SK-N-SH (cell line): ENCODE measurements at regions not wholly inside any gene's neighbourhood (a gene's known extent, or its start where the extent isn't known, plus 50 kb on each side); places are given as distances from the start of the nearest gene placed in this dataset.

Experiments
- CTCF ChIA-PET: fragments of 300-600, 350-600 bp; formaldehyde crosslinking; extraction: SDS; loops from one replicate; lab custom pipeline; 2021; lab: Yijun Ruan, JAX
- POLR2A ChIA-PET: fragments of 350-600 bp; sonication (Branson Sonifier 250); formaldehyde crosslinking; extraction: SDS; loops from one replicate; lab custom pipeline; 2020; ENCODE audit warnings: antibody characterized with exemption, inconsistent platforms; lab: Yijun Ruan, JAX
- DNase-seq: peaks from one replicate; pipeline ENCODE4 v3.0.0; 2012
- H2AFZ ChIP-seq: fragments of 200-600 bp; sonication (generic); 2 replicates; pipeline ENCODE4 v1.8.1; 2016; ENCODE audit warnings: antibody characterized with exemption, mild to moderate bottlenecking, low read depth
- H3F3A ChIP-seq: fragments of 200-600 bp; sonication (generic); replicated peaks from 2 replicates; pipeline ENCODE3; 2016; ENCODE audit warnings: antibody characterized with exemption, mild to moderate bottlenecking; ENCODE audit not compliant: insufficient read depth
- H3K27ac ChIP-seq, 2 experiments: fragments of 200-500 bp in 1 of 2; fragments of 200-600 bp in 1 of 2; sonication (Bioruptor generic) in 1 of 2; sonication (generic), shearing (Covaris generic) in 1 of 2; 2 replicates each; pipeline versions ENCODE4 v1.5.1 to v1.6.1; 2014 to 2016; ENCODE audit warnings: low read depth in 2 of 2, inconsistent platforms in 1 of 2, low read length in 1 of 2, mild to moderate bottlenecking in 1 of 2, mixed read lengths in 1 of 2
- H3K27me3 ChIP-seq: fragments of 200-600 bp; sonication (generic), shearing (Covaris generic); 2 replicates; pipeline ENCODE4 v1.6.1; 2016; ENCODE audit warnings: mixed run types; ENCODE audit not compliant: insufficient read depth
- H3K36me3 ChIP-seq, 2 experiments: fragments of 200-500 bp in 1 of 2; fragments of 200-600 bp in 1 of 2; sonication (Bioruptor generic) in 1 of 2; sonication (generic) in 1 of 2; replicated peaks in 1 of 2; 2 replicates each; pipeline versions ENCODE3 to v1.5.1; 2014 to 2016; ENCODE audit warnings: low read length in 1 of 2, mild to moderate bottlenecking in 1 of 2; ENCODE audit not compliant: insufficient read depth in 2 of 2, control insufficient read depth in 1 of 2
- H3K4me1 ChIP-seq, 2 experiments: fragments of 200-500 bp in 1 of 2; fragments of 200-600 bp in 1 of 2; sonication (Bioruptor generic) in 1 of 2; sonication (generic), shearing (Covaris generic) in 1 of 2; 2 replicates each; pipeline versions ENCODE4 v1.5.1 to v1.6.1; 2014 to 2016; ENCODE audit warnings: low read depth in 1 of 2, low read length in 1 of 2, mixed run types in 1 of 2; ENCODE audit not compliant: insufficient read depth in 2 of 2, control insufficient read depth in 1 of 2
- H3K4me2 ChIP-seq: fragments of 200-600 bp; sonication (generic), shearing (Covaris generic); 2 replicates; pipeline ENCODE4 v1.6.1; 2017; ENCODE audit warnings: mixed run types
- H3K4me3 ChIP-seq, 2 experiments: fragments of 200-500 bp in 1 of 2; fragments of 200-600 bp in 1 of 2; sonication (Bioruptor generic) in 1 of 2; sonication (generic), shearing (Covaris generic) in 1 of 2; 2 replicates each; pipeline versions ENCODE4 v1.5.1 to v1.8.1; 2014 to 2016; ENCODE audit warnings: low read depth in 2 of 2, inconsistent platforms in 1 of 2, low read length in 1 of 2, mild to moderate bottlenecking in 1 of 2, mixed read lengths in 1 of 2, moderate library complexity in 1 of 2
- H3K79me2 ChIP-seq: fragments of 200-600 bp; sonication (generic); 2 replicates; pipeline ENCODE4 v1.8.1; 2017; ENCODE audit warnings: mild to moderate bottlenecking; ENCODE audit not compliant: insufficient read depth
- H3K9ac ChIP-seq: fragments of 200-600 bp; sonication (generic); 2 replicates; pipeline ENCODE4 v1.6.1; 2017; ENCODE audit warnings: mixed run types
- H3K9me2 ChIP-seq: fragments of 200-600 bp; sonication (generic); 2 replicates; pipeline ENCODE4 v1.6.1; 2017; ENCODE audit warnings: mixed run types
- H3K9me3 ChIP-seq: fragments of 200-600 bp; sonication (generic); 2 replicates; pipeline ENCODE4 v1.6.1; 2017; ENCODE audit warnings: mixed run types, mild to moderate bottlenecking, moderate library complexity
- H4K20me1 ChIP-seq: fragments of 200-600 bp; sonication (generic); 2 replicates; pipeline ENCODE4 v1.6.1; 2017; ENCODE audit warnings: mild to moderate bottlenecking, mixed run types; ENCODE audit not compliant: insufficient read depth
- ELF1 ChIP-seq: IDR thresholded peaks from 2 replicates; pipeline ENCODE4 v1.4.0; 2012
- EP300 ChIP-seq, 2 experiments: IDR thresholded peaks; 2 replicates each; pipeline versions ENCODE4 v1.4.0 to v1.6.1; 2012; ENCODE audit warnings: borderline replicate concordance in 1 of 2, low read depth in 1 of 2, low read length in 1 of 2
- EZH2phosphoT487 ChIP-seq: fragments of 200-600 bp; sonication (generic); IDR thresholded peaks from 2 replicates; pipeline ENCODE4 v1.6.1; 2017; ENCODE audit warnings: low read depth, mixed run types, mild to moderate bottlenecking, antibody characterized with exemption, moderate library complexity, borderline replicate concordance
- FOXM1 ChIP-seq: IDR thresholded peaks from 2 replicates; pipeline ENCODE4 v1.4.0; 2012; ENCODE audit warnings: low read depth, mild to moderate bottlenecking
- GATA2 ChIP-seq: sonication (generic); formaldehyde crosslinking; IDR thresholded peaks from 2 replicates; pipeline ENCODE4 v1.5.0; 2020; ENCODE audit warnings: mild to moderate bottlenecking, missing genetic modification reagents
- JUND ChIP-seq: IDR thresholded peaks from 2 replicates; pipeline ENCODE4 v1.4.0; 2012
- POLR2AphosphoS5 ChIP-seq: IDR thresholded peaks from 2 replicates; pipeline ENCODE4 v1.6.1; 2012; ENCODE audit warnings: low read depth, low read length
- RAD21 ChIP-seq: IDR thresholded peaks from 2 replicates; pipeline ENCODE4 v1.6.1; 2012; ENCODE audit warnings: mild to moderate bottlenecking, low read length
- RFX5 ChIP-seq: IDR thresholded peaks from 2 replicates; pipeline ENCODE4 v1.6.1; 2012; ENCODE audit warnings: mild to moderate bottlenecking, improper control_type of control experiment, low read length
- RXRA ChIP-seq: IDR thresholded peaks from 2 replicates; pipeline ENCODE4 v1.4.0; 2012; ENCODE audit warnings: low read depth, mild to moderate bottlenecking, borderline replicate concordance
- SIN3A ChIP-seq: IDR thresholded peaks from 2 replicates; pipeline ENCODE4 v1.6.1; 2012; ENCODE audit warnings: low read depth, mild to moderate bottlenecking, low read length, moderate library complexity, borderline replicate concordance
- SMC3 ChIP-seq: IDR thresholded peaks from 2 replicates; pipeline ENCODE4 v1.6.1; 2012; ENCODE audit warnings: low read depth, low read length, improper control_type of control experiment
- TAF1 ChIP-seq: IDR thresholded peaks from 2 replicates; pipeline ENCODE4 v1.6.1; 2012; ENCODE audit warnings: low read depth, mild to moderate bottlenecking, low read length, moderate library complexity, borderline replicate concordance
- TCF12 ChIP-seq: IDR thresholded peaks from 2 replicates; pipeline ENCODE4 v1.4.0; 2012
- TEAD4 ChIP-seq: IDR thresholded peaks from 2 replicates; pipeline ENCODE4 v1.4.0; 2012; ENCODE audit warnings: mild to moderate bottlenecking, borderline replicate concordance; ENCODE audit not compliant: insufficient read depth
- WGBS: methylation state at CpG from one replicate; pipeline ENCODE4 v1.1.6; 2017; ENCODE audit warnings: low lambda C conversion rate; 5-methylcytosine and 5-hydroxymethylcytosine counted together
- TF ChIP-seq, protein P1 (sequence below): IDR thresholded peaks from 2 replicates; pipeline ENCODE4 v1.6.1; 2012; ENCODE audit warnings: mild to moderate bottlenecking, low read depth, low read length, moderate library complexity
- TF ChIP-seq, protein P2 (sequence below): fragments of 150-350 bp; IDR thresholded peaks from 2 replicates; pipeline ENCODE4 v1.6.1; 2016; ENCODE audit warnings: mild to moderate bottlenecking, low read depth, low read length
- TF ChIP-seq, protein P3 (sequence below): fragments of 200-600 bp; sonication (generic); IDR thresholded peaks from 2 replicates; pipeline ENCODE4 v1.6.1; 2017; ENCODE audit warnings: antibody characterized with exemption, mild to moderate bottlenecking, moderate library complexity
- TF ChIP-seq, protein P4 (sequence below): IDR thresholded peaks from 2 replicates; pipeline ENCODE4 v1.4.0; 2012; ENCODE audit warnings: low read depth
- TF ChIP-seq, protein P5 (sequence below): fragments of 150-350 bp; IDR thresholded peaks from 2 replicates; pipeline ENCODE4 v1.6.1; 2017; ENCODE audit warnings: antibody characterized with exemption, low read length, low read depth, borderline replicate concordance

DNA sequence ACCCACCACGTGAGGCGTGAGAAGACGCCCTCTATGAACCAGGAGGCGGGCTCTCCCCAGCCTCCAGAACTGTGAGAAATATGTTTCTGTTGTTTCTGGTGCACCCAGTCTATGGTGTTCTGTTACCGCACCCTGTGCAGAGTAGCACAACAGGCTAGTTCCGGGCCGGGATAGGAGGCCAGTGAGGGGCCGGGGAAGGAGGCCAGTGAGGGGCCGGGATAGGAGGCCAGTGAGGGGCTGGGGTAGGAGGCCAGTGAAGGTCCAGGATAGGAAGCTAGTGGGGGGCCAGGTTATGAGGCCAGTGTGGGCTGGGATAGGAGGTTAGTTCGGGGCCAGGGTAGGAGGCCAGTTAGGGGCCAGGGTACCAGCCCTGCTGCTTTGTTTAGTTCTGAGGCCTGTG is 204.6 kb downstream of the BARX2 start:
- ChIA-PET CTCF (no interaction called here), POLR2A (no interaction called here)
- H3K9me3 ChIP-seq, result no peaks in the 10 kb centered on the region
- DNase-seq, result peak; percentile 20
- H3K9me2 ChIP-seq, result no peaks in the 10 kb centered on the region
- H3K4me3 ChIP-seq, result no peak overlapping the region
- peaks cover 9% of the 10 kb centered on the region; the same call in 1 of the 2 replicates for H3K27me3 ChIP-seq
- no peaks in the 10 kb centered on the region for H4K20me1 ChIP-seq
- no peak overlapping the region for H3K9ac ChIP-seq
- H3K79me2 ChIP-seq, result no peaks in the 10 kb centered on the region
- H3F3A ChIP-seq, result no peaks in the 10 kb centered on the region
- no peaks in the 10 kb centered on the region for H3K36me3 ChIP-seq
- no peak overlapping the region for H3K4me2 ChIP-seq
- no peak overlapping the region for H2AFZ ChIP-seq
- no peaks in the 10 kb centered on the region; a peak in 1 of 4 replicates for H3K4me1 ChIP-seq
- 56% methylated on average over 10 of the region's 10 CpGs for WGBS
- TF ChIP-seq SMC3 (no peak), ELF1 (no peak), JUND (no peak), RFX5 (no peak), POLR2AphosphoS5 (no peak)
- TF ChIP-seq, protein P1, sequence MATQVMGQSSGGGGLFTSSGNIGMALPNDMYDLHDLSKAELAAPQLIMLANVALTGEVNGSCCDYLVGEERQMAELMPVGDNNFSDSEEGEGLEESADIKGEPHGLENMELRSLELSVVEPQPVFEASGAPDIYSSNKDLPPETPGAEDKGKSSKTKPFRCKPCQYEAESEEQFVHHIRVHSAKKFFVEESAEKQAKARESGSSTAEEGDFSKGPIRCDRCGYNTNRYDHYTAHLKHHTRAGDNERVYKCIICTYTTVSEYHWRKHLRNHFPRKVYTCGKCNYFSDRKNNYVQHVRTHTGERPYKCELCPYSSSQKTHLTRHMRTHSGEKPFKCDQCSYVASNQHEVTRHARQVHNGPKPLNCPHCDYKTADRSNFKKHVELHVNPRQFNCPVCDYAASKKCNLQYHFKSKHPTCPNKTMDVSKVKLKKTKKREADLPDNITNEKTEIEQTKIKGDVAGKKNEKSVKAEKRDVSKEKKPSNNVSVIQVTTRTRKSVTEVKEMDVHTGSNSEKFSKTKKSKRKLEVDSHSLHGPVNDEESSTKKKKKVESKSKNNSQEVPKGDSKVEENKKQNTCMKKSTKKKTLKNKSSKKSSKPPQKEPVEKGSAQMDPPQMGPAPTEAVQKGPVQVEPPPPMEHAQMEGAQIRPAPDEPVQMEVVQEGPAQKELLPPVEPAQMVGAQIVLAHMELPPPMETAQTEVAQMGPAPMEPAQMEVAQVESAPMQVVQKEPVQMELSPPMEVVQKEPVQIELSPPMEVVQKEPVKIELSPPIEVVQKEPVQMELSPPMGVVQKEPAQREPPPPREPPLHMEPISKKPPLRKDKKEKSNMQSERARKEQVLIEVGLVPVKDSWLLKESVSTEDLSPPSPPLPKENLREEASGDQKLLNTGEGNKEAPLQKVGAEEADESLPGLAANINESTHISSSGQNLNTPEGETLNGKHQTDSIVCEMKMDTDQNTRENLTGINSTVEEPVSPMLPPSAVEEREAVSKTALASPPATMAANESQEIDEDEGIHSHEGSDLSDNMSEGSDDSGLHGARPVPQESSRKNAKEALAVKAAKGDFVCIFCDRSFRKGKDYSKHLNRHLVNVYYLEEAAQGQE, result no peak
- TF ChIP-seq, protein P2, sequence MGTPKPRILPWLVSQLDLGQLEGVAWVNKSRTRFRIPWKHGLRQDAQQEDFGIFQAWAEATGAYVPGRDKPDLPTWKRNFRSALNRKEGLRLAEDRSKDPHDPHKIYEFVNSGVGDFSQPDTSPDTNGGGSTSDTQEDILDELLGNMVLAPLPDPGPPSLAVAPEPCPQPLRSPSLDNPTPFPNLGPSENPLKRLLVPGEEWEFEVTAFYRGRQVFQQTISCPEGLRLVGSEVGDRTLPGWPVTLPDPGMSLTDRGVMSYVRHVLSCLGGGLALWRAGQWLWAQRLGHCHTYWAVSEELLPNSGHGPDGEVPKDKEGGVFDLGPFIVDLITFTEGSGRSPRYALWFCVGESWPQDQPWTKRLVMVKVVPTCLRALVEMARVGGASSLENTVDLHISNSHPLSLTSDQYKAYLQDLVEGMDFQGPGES, result no peak
- no peak overlapping the region for H3K27ac ChIP-seq

DNA sequence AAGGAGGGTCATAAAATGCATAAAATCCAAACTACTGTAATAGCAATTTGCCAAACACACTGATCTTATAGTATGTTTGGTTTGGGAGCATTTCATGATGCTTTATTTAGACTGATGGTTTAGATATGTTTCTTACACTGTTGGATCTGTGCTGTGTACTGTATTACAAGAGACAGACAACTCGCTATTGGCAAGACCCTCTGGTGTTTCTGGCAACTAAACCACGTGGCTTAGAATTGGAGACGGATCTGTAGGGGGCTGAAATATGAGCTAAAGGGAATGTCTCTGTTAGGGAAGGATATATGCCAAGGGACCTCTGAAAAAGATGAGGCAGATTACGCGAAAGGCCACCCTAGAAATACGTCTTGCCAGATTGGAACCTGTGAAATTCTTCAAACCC is 208.7 kb downstream of the BARX2 start:
- H3K9me3 ChIP-seq, result no peaks in the 10 kb centered on the region
- H3K27me3 ChIP-seq, result no peaks in the 10 kb centered on the region; the same call in 1 of the 2 replicates
- H3K27ac ChIP-seq, result no peak overlapping the region
- H3K4me3 ChIP-seq, result no peak overlapping the region
- ChIA-PET POLR2A (no interaction called here), CTCF (no interaction called here)
- DNase-seq, result no peak
- no peak overlapping the region for H2AFZ ChIP-seq
- no peak overlapping the region for H3K9ac ChIP-seq
- WGBS, result 43% methylated on average over 6 of the region's 6 CpGs
- H3K4me1 ChIP-seq, result no peaks in the 10 kb centered on the region; a peak in 1 of 4 replicates
- no peaks in the 10 kb centered on the region for H3F3A ChIP-seq
- no peaks in the 10 kb centered on the region for H3K79me2 ChIP-seq
- no peaks in the 10 kb centered on the region for H3K9me2 ChIP-seq
- no peaks in the 10 kb centered on the region for H3K36me3 ChIP-seq
- H4K20me1 ChIP-seq, result no peaks in the 10 kb centered on the region
- TF ChIP-seq FOXM1 (no peak), TAF1 (no peak), ELF1 (no peak), GATA2 (CRISPR knock-in tag) (no peak), SIN3A (no peak), RXRA (no peak), RAD21 (no peak), EZH2phosphoT487 (no peak), SMC3 (no peak), TEAD4 (no peak), POLR2AphosphoS5 (no peak), EP300 (IDR thresholded peaks at IDR 0.05; ENCODE audit: borderline replicate concordance in 1 of 2, low read depth in 1 of 2, low read length in 1 of 2) (no peak), RFX5 (no peak), TCF12 (no peak)
- TF ChIP-seq, protein P3, sequence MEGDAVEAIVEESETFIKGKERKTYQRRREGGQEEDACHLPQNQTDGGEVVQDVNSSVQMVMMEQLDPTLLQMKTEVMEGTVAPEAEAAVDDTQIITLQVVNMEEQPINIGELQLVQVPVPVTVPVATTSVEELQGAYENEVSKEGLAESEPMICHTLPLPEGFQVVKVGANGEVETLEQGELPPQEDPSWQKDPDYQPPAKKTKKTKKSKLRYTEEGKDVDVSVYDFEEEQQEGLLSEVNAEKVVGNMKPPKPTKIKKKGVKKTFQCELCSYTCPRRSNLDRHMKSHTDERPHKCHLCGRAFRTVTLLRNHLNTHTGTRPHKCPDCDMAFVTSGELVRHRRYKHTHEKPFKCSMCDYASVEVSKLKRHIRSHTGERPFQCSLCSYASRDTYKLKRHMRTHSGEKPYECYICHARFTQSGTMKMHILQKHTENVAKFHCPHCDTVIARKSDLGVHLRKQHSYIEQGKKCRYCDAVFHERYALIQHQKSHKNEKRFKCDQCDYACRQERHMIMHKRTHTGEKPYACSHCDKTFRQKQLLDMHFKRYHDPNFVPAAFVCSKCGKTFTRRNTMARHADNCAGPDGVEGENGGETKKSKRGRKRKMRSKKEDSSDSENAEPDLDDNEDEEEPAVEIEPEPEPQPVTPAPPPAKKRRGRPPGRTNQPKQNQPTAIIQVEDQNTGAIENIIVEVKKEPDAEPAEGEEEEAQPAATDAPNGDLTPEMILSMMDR, result no peak
- TF ChIP-seq, protein P4, sequence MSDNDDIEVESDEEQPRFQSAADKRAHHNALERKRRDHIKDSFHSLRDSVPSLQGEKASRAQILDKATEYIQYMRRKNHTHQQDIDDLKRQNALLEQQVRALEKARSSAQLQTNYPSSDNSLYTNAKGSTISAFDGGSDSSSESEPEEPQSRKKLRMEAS, result no peak
- TF ChIP-seq, protein P5, sequence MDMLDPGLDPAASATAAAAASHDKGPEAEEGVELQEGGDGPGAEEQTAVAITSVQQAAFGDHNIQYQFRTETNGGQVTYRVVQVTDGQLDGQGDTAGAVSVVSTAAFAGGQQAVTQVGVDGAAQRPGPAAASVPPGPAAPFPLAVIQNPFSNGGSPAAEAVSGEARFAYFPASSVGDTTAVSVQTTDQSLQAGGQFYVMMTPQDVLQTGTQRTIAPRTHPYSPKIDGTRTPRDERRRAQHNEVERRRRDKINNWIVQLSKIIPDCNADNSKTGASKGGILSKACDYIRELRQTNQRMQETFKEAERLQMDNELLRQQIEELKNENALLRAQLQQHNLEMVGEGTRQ, result no peak
- no peak overlapping the region for H3K4me2 ChIP-seq
